ENCODE measurements at regions not wholly inside any gene's neighbourhood (a gene's known extent, or its start where the extent isn't known, plus 50 kb on each side); places are given as distances from the start of the nearest gene placed in this dataset.

DNA sequence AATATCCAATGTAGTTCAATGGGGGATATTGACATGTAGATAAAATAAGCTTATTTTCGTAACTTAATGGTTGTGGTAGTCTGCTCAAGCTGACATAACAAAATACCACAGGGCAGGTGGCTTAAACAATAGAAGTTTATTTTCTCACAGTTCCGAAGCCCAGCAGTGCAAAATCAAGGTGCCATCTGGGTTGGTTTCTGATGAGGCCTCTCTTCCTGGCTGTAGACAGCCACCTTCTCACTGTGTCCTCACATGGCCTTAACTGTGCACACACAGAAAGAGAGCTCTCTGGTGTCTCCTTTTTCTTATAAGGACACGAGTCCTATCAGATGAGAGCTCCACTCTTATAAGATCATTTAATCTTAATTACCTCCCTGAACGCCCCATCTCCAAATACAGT lies 64.8 kb upstream of the IPO9 start:
- Histone ChIP-seq H3K9me3 (ENCODE audit: control insufficient read depth, insufficient read depth, low read length) (no peaks in the 10 kb centered on the region), H3K27me3 (ENCODE audit: control insufficient read depth, insufficient read depth, low read length) (no peaks in the 10 kb centered on the region), H3K4me3 (ENCODE audit: low read depth, low read length) (no peak overlapping the region), H3K27ac (ENCODE audit: low read depth, low read length) (no peak overlapping the region)
- POLR2A ChIA-PET: no interaction called here
- TF ChIP-seq, protein P1, sequence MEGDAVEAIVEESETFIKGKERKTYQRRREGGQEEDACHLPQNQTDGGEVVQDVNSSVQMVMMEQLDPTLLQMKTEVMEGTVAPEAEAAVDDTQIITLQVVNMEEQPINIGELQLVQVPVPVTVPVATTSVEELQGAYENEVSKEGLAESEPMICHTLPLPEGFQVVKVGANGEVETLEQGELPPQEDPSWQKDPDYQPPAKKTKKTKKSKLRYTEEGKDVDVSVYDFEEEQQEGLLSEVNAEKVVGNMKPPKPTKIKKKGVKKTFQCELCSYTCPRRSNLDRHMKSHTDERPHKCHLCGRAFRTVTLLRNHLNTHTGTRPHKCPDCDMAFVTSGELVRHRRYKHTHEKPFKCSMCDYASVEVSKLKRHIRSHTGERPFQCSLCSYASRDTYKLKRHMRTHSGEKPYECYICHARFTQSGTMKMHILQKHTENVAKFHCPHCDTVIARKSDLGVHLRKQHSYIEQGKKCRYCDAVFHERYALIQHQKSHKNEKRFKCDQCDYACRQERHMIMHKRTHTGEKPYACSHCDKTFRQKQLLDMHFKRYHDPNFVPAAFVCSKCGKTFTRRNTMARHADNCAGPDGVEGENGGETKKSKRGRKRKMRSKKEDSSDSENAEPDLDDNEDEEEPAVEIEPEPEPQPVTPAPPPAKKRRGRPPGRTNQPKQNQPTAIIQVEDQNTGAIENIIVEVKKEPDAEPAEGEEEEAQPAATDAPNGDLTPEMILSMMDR (IDR thresholded peaks at IDR 0.05; ENCODE audit: low read depth, low read length): no peak
- CTCF ChIA-PET: interaction anchor here (1.3 to 1.8 kb wide), 3 partner anchors 29 to 61 kb away, joined by 4 to 5 read pairs (median 4); no protein-coding TSS in a partner anchor
- no peak for DNase-seq (ENCODE audit: low read depth, low spot score)

GRCh38 chr1:201764579-201764978 lies 64.4 kb upstream of the IPO9 start:
- POLR2A ChIA-PET: no interaction called here
- TF ChIP-seq, protein P1 (IDR thresholded peaks at IDR 0.05; ENCODE audit: low read depth, low read length): no peak

GRCh38 chr1:201766131-201766866 lies 62.7 kb upstream of the IPO9 start:
- Histone ChIP-seq H3K9me3 (ENCODE audit: control insufficient read depth, insufficient read depth, low read length) (peaks cover 7% of the 10 kb centered on the region), H3K4me3 (ENCODE audit: low read depth, low read length) (no peak overlapping the region), H3K27ac (ENCODE audit: low read depth, low read length) (no peak overlapping the region), H3K27me3 (ENCODE audit: control insufficient read depth, insufficient read depth, low read length) (no peaks in the 10 kb centered on the region)
- TF ChIP-seq, protein P1 (IDR thresholded peaks at IDR 0.05; ENCODE audit: low read depth, low read length): no peak
- CTCF ChIA-PET: interaction anchor here (1.9 kb wide), 1 partner anchor 27 kb away, joined by 7 read pairs; no protein-coding TSS in a partner anchor
- POLR2A ChIA-PET: interaction anchor here (1.5 kb wide), 1 partner anchor 18 kb away, joined by 4 read pairs; no protein-coding TSS in a partner anchor
- no peak for DNase-seq (ENCODE audit: low read depth, low spot score)

More at GRCh38 chr1:201764579-201764978, 64.4 kb upstream of the IPO9 start:
- no peak for DNase-seq (ENCODE audit: low read depth, low spot score)
- Histone ChIP-seq H3K9me3 (ENCODE audit: control insufficient read depth, insufficient read depth, low read length) (no peaks in the 10 kb centered on the region), H3K27me3 (ENCODE audit: control insufficient read depth, insufficient read depth, low read length) (no peaks in the 10 kb centered on the region), H3K4me3 (ENCODE audit: low read depth, low read length) (no peak overlapping the region), H3K27ac (ENCODE audit: low read depth, low read length) (no peak overlapping the region)
- CTCF ChIA-PET: interaction anchor here (1.3 to 1.8 kb wide), 3 partner anchors 29 to 61 kb away, joined by 4 to 5 read pairs (median 4); no protein-coding TSS in a partner anchor

DNA sequence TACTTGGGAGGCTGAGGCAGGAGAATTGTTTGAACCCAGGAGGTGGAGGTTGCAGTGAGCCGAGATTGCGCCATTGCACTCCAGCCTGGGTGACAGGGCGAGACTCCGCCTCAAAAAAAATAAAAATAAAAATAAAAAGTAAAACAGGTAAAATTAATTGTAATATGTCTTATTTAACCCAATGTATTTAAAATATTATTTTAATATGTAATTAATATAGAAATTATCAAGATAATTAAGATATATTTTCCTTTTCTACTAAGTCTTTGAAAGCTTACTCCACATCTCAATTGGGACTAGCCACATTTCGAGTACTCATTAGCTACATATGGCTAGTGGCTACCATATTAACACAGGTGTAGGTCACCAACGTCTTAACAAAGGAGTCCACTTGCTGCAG lies 61.6 kb upstream of the IPO9 start:
- TF ChIP-seq, protein P1 (IDR thresholded peaks at IDR 0.05; ENCODE audit: low read depth, low read length): no peak
- no peak for DNase-seq (ENCODE audit: low read depth, low spot score)
- peaks cover 10% of the 10 kb centered on the region for H3K9me3 ChIP-seq (ENCODE audit: control insufficient read depth, insufficient read depth, low read length)
- H3K27me3 ChIP-seq (ENCODE audit: control insufficient read depth, insufficient read depth, low read length): no peaks in the 10 kb centered on the region
- H3K4me3 ChIP-seq (ENCODE audit: low read depth, low read length): no peak overlapping the region
- POLR2A ChIA-PET: interaction anchor here (1.5 kb wide), 1 partner anchor 19 kb away, joined by 4 read pairs; no protein-coding TSS in a partner anchor
- CTCF ChIA-PET: interaction anchor here (1.9 kb wide), 1 partner anchor 26 kb away, joined by 7 read pairs; no protein-coding TSS in a partner anchor
- H3K27ac ChIP-seq (ENCODE audit: low read depth, low read length): no peak overlapping the region

- Histone ChIP-seq H3K4me3 (ENCODE audit: low read depth, low read length) (no peak overlapping the region), H3K27ac (ENCODE audit: low read depth, low read length) (no peak overlapping the region), H3K27me3 (ENCODE audit: control insufficient read depth, insufficient read depth, low read length) (no peaks in the 10 kb centered on the region), H3K9me3 (ENCODE audit: control insufficient read depth, insufficient read depth, low read length) (peaks cover 10% of the 10 kb centered on the region)
- no peak for DNase-seq (ENCODE audit: low read depth, low spot score)
- TF ChIP-seq, protein P1 (IDR thresholded peaks at IDR 0.05; ENCODE audit: low read depth, low read length): no peak
- ChIA-PET CTCF (interaction anchor here (0.5 to 3.7 kb wide), 4 partner anchors 9 to 148 kb away, joined by 3 to 22 read pairs (median 3); no protein-coding TSS in a partner anchor), POLR2A (no interaction called here)
Observed at GRCh38 chr1:201769072-201769471, 59.9 kb upstream of the IPO9 start.
